GM18505 (cell line): ENCODE measurements at regions not wholly inside any gene's neighbourhood (a gene's known extent, or its start where the extent isn't known, plus 50 kb on each side); places are given as distances from the start of the nearest gene placed in this dataset.
A peak's percentile ranks its signal among the peaks of the same experiment; 100 is the strongest.
"Not testable (repeated sequence)": the region's sequence is repeated elsewhere in the genome, so short reads cannot be mapped to it uniquely, and the experiment has no call there.

Experiments used
- ATAC-seq: cut with Tn5 transposase; IDR thresholded peaks from one replicate; pipeline ENCODE4 v1.9.1; 2021; ENCODE audit not compliant: unreplicated experiment
- POLR2A ChIP-seq: IDR thresholded peaks from 4 replicates; pipeline ENCODE4 v1.6.1; 2011; ENCODE audit warnings: borderline replicate concordance; ENCODE audit not compliant: insufficient read depth, insufficient read length; ENCODE audit errors: extremely low read depth

GRCh38 chr14:47935332-47935731, 259.9 kb upstream of the MDGA2 start:
- no peak for ATAC-seq
- TF ChIP-seq POLR2A, result no peak

- TF ChIP-seq POLR2A, result no peak
- ATAC-seq, result peak; percentile 97
Observed at GRCh38 chr14:47929334-47929733, 253.9 kb upstream of the MDGA2 start.

GRCh38 chr14:47921133-47921532, 245.7 kb upstream of the MDGA2 start:
- ATAC-seq, result no peak
- TF ChIP-seq POLR2A, result no peak

GRCh38 chr14:47919997-47920396, 244.6 kb upstream of the MDGA2 start:
- no peak for ATAC-seq

GRCh38 chr14:47919334-47919846, 244.0 kb upstream of the MDGA2 start:
- no peak for TF ChIP-seq POLR2A
- no peak for ATAC-seq

More at GRCh38 chr14:47919997-47920396, 244.6 kb upstream of the MDGA2 start:
- TF ChIP-seq POLR2A, result no peak

- TF ChIP-seq POLR2A, result no peak
- no peak for ATAC-seq
Observed at GRCh38 chr14:47917344-47917954, 242.0 kb upstream of the MDGA2 start.

- not testable (repeated sequence) for ATAC-seq
Observed at GRCh38 chr14:47901141-47901540, 225.7 kb upstream of the MDGA2 start.

- TF ChIP-seq POLR2A, result no peak
- no peak for ATAC-seq
Observed at GRCh38 chr14:47899685-47900084, 224.3 kb upstream of the MDGA2 start.

- ATAC-seq, result no peak
- no peak for TF ChIP-seq POLR2A
Observed at GRCh38 chr14:47874350-47874749, 198.9 kb upstream of the MDGA2 start.

- ATAC-seq, result no peak
- TF ChIP-seq POLR2A, result no peak
Observed at GRCh38 chr14:47872588-47872987, 197.2 kb upstream of the MDGA2 start.

GRCh38 chr14:47863441-47863840, 188.0 kb upstream of the MDGA2 start:
- ATAC-seq, result no peak
- TF ChIP-seq POLR2A, result no peak

- TF ChIP-seq POLR2A, result no peak
- ATAC-seq, result no peak
Observed at GRCh38 chr14:47857646-47858045, 182.2 kb upstream of the MDGA2 start.

GRCh38 chr14:47852278-47852677, 176.9 kb upstream of the MDGA2 start:
- TF ChIP-seq POLR2A, result no peak
- ATAC-seq, result no peak

- TF ChIP-seq POLR2A, result no peak
- ATAC-seq, result no peak
Observed at GRCh38 chr14:47846008-47846407, 170.6 kb upstream of the MDGA2 start.

- no peak for TF ChIP-seq POLR2A
- ATAC-seq, result no peak
Observed at GRCh38 chr14:47843236-47843635, 167.8 kb upstream of the MDGA2 start.

- no peak for TF ChIP-seq POLR2A
- ATAC-seq, result no peak
Observed at GRCh38 chr14:47833011-47833410, 157.6 kb upstream of the MDGA2 start.

- no peak for ATAC-seq
- TF ChIP-seq POLR2A, result no peak
Observed at GRCh38 chr14:47826809-47827208, 151.4 kb upstream of the MDGA2 start.
